ENCODE measurements at regions not wholly inside any gene's neighbourhood (a gene's known extent, or its start where the extent isn't known, plus 50 kb on each side); places are given as distances from the start of the nearest gene placed in this dataset.

GRCh38 chr10:3401491-3401938 is 228.9 kb upstream of the PITRM1 start:
- Mint-ChIP-seq H3K4me3 (no peak overlapping the region), H3K27me3 (peaks cover 3% of the 10 kb centered on the region), H3K9me3 (no peaks in the 10 kb centered on the region), H3K4me1 (no peaks in the 10 kb centered on the region), H3K27ac (no peak overlapping the region), H3K36me3 (ENCODE audit: low read depth) (no peaks in the 10 kb centered on the region)
- DNase-seq = no peak
- ChIA-PET POLR2A (no interaction called here), CTCF (interaction anchor here (1.4 to 1.6 kb wide), 2 partner anchors 18 to 28 kb away, joined by 3 read pairs; no protein-coding TSS in a partner anchor)

- ChIA-PET CTCF (interaction anchor here (0.7 to 1.6 kb wide), 2 partner anchors 29 to 1895 kb away, joined by 3 read pairs; no protein-coding TSS in a partner anchor), POLR2A (no interaction called here)
- H3K4me1 Mint-ChIP-seq = no peaks in the 10 kb centered on the region
- peaks cover 3% of the 10 kb centered on the region for H3K27me3 Mint-ChIP-seq
- H3K36me3 Mint-ChIP-seq (ENCODE audit: low read depth) = no peaks in the 10 kb centered on the region
- H3K4me3 Mint-ChIP-seq = no peak overlapping the region
- no peak for DNase-seq
- no peak overlapping the region for H3K27ac Mint-ChIP-seq
- no peaks in the 10 kb centered on the region for H3K9me3 Mint-ChIP-seq
Observed at GRCh38 chr10:3400348-3400747, 227.8 kb upstream of the PITRM1 start.

- Mint-ChIP-seq H3K27ac (no peak overlapping the region), H3K27me3 (peaks cover 3% of the 10 kb centered on the region), H3K9me3 (no peaks in the 10 kb centered on the region), H3K36me3 (ENCODE audit: low read depth) (no peaks in the 10 kb centered on the region), H3K4me1 (no peaks in the 10 kb centered on the region), H3K4me3 (no peak overlapping the region)
- no peak for DNase-seq
- ChIA-PET POLR2A (no interaction called here), CTCF (no interaction called here)
Observed at GRCh38 chr10:3399756-3400155, 227.2 kb upstream of the PITRM1 start.

GRCh38 chr10:3398825-3399646 is 226.5 kb upstream of the PITRM1 start:
- ChIA-PET POLR2A (no interaction called here), CTCF (no interaction called here)
- no peaks in the 10 kb centered on the region for H3K9me3 Mint-ChIP-seq
- no peak for DNase-seq
- H3K4me3 Mint-ChIP-seq = no peak overlapping the region
- no peak overlapping the region for H3K27ac Mint-ChIP-seq
- H3K36me3 Mint-ChIP-seq (ENCODE audit: low read depth) = no peaks in the 10 kb centered on the region
- H3K4me1 Mint-ChIP-seq = no peaks in the 10 kb centered on the region
- peaks cover 3% of the 10 kb centered on the region for H3K27me3 Mint-ChIP-seq

- no peak overlapping the region for H3K27ac Mint-ChIP-seq
- ChIA-PET CTCF (no interaction called here), POLR2A (no interaction called here)
- H3K36me3 Mint-ChIP-seq (ENCODE audit: low read depth) = no peaks in the 10 kb centered on the region
- DNase-seq = no peak
- H3K4me1 Mint-ChIP-seq = no peaks in the 10 kb centered on the region
- no peaks in the 10 kb centered on the region for H3K9me3 Mint-ChIP-seq
- H3K4me3 Mint-ChIP-seq = no peak overlapping the region
- H3K27me3 Mint-ChIP-seq = peaks cover 3% of the 10 kb centered on the region
Observed at GRCh38 chr10:3397846-3398245, 225.3 kb upstream of the PITRM1 start.

- POLR2A ChIA-PET = no interaction called here
Observed at GRCh38 chr10:3397231-3397630, 224.6 kb upstream of the PITRM1 start.

GRCh38 chr10:3396116-3396515 is 223.5 kb upstream of the PITRM1 start:
- H3K9me3 Mint-ChIP-seq = no peaks in the 10 kb centered on the region
- H3K27me3 Mint-ChIP-seq = peaks cover 3% of the 10 kb centered on the region
- ChIA-PET POLR2A (no interaction called here), CTCF (interaction anchor here (0.6 kb wide), 1 partner anchor 453 kb away, joined by 3 read pairs; no protein-coding TSS in a partner anchor)
- no peaks in the 10 kb centered on the region for H3K4me1 Mint-ChIP-seq
- no peak overlapping the region for H3K4me3 Mint-ChIP-seq
- no peaks in the 10 kb centered on the region for H3K36me3 Mint-ChIP-seq (ENCODE audit: low read depth)
- no peak overlapping the region for H3K27ac Mint-ChIP-seq
- no peak for DNase-seq

More at GRCh38 chr10:3397231-3397630, 224.6 kb upstream of the PITRM1 start:
- Mint-ChIP-seq H3K4me3 (no peak overlapping the region), H3K4me1 (no peaks in the 10 kb centered on the region), H3K9me3 (no peaks in the 10 kb centered on the region), H3K27ac (no peak overlapping the region), H3K36me3 (ENCODE audit: low read depth) (no peaks in the 10 kb centered on the region), H3K27me3 (peaks cover 3% of the 10 kb centered on the region)
- DNase-seq = no peak
- CTCF ChIA-PET = no interaction called here

GRCh38 chr10:3395458-3395861 is 222.9 kb upstream of the PITRM1 start:
- Mint-ChIP-seq H3K9me3 (no peaks in the 10 kb centered on the region), H3K27me3 (peaks cover 3% of the 10 kb centered on the region), H3K4me1 (no peaks in the 10 kb centered on the region), H3K4me3 (no peak overlapping the region), H3K36me3 (ENCODE audit: low read depth) (no peaks in the 10 kb centered on the region), H3K27ac (no peak overlapping the region)
- POLR2A ChIA-PET = no interaction called here
- CTCF ChIA-PET = no interaction called here
- no peak for DNase-seq

GRCh38 chr10:3395041-3395440 is 222.5 kb upstream of the PITRM1 start:
- DNase-seq = no peak
- H3K27me3 Mint-ChIP-seq = peaks cover 3% of the 10 kb centered on the region
- ChIA-PET CTCF (no interaction called here), POLR2A (no interaction called here)
- H3K27ac Mint-ChIP-seq = no peak overlapping the region
- no peak overlapping the region for H3K4me3 Mint-ChIP-seq
- no peaks in the 10 kb centered on the region for H3K9me3 Mint-ChIP-seq
- H3K36me3 Mint-ChIP-seq (ENCODE audit: low read depth) = no peaks in the 10 kb centered on the region
- no peaks in the 10 kb centered on the region for H3K4me1 Mint-ChIP-seq

- no peak overlapping the region for H3K4me3 Mint-ChIP-seq
- no peaks in the 10 kb centered on the region for H3K36me3 Mint-ChIP-seq (ENCODE audit: low read depth)
- no peak for DNase-seq
- H3K9me3 Mint-ChIP-seq = no peaks in the 10 kb centered on the region
- POLR2A ChIA-PET = no interaction called here
- H3K27me3 Mint-ChIP-seq = peaks cover 3% of the 10 kb centered on the region
- no peak overlapping the region for H3K27ac Mint-ChIP-seq
- no peaks in the 10 kb centered on the region for H3K4me1 Mint-ChIP-seq
- CTCF ChIA-PET = no interaction called here
Observed at GRCh38 chr10:3393958-3394357, 221.4 kb upstream of the PITRM1 start.

- H3K4me1 Mint-ChIP-seq = no peaks in the 10 kb centered on the region
- H3K27me3 Mint-ChIP-seq = peaks cover 5% of the 10 kb centered on the region
- ChIA-PET POLR2A (interaction anchor here (0.7 kb wide), 1 partner anchor 616 kb away, joined by 4 read pairs; no protein-coding TSS in a partner anchor), CTCF (no interaction called here)
- H3K36me3 Mint-ChIP-seq (ENCODE audit: low read depth) = no peaks in the 10 kb centered on the region
- DNase-seq = no peak
- no peak overlapping the region for H3K27ac Mint-ChIP-seq
- H3K4me3 Mint-ChIP-seq = no peak overlapping the region
- peaks cover 1% of the 10 kb centered on the region for H3K9me3 Mint-ChIP-seq
Observed at GRCh38 chr10:3391657-3392056, 219.1 kb upstream of the PITRM1 start.

GRCh38 chr10:3389130-3389529 is 216.5 kb upstream of the PITRM1 start:
- H3K4me1 Mint-ChIP-seq = no peaks in the 10 kb centered on the region
- ChIA-PET POLR2A (interaction anchor here (0.7 kb wide), 1 partner anchor 519 kb away, joined by 3 read pairs; no protein-coding TSS in a partner anchor), CTCF (no interaction called here)
- DNase-seq = no peak
- H3K9me3 Mint-ChIP-seq = peaks cover 16% of the 10 kb centered on the region
- H3K36me3 Mint-ChIP-seq (ENCODE audit: low read depth) = no peaks in the 10 kb centered on the region
- H3K27ac Mint-ChIP-seq = no peak overlapping the region
- H3K4me3 Mint-ChIP-seq = no peak overlapping the region
- peaks cover 5% of the 10 kb centered on the region for H3K27me3 Mint-ChIP-seq

- peaks cover 3% of the 10 kb centered on the region for H3K27me3 Mint-ChIP-seq
- H3K4me1 Mint-ChIP-seq = no peaks in the 10 kb centered on the region
- CTCF ChIA-PET = interaction anchor here (1.4 kb wide), 1 partner anchor 16 kb away, joined by 3 read pairs; no protein-coding TSS in a partner anchor
- peaks cover 16% of the 10 kb centered on the region for H3K9me3 Mint-ChIP-seq
- H3K36me3 Mint-ChIP-seq (ENCODE audit: low read depth) = no peaks in the 10 kb centered on the region
- H3K27ac Mint-ChIP-seq = no peak overlapping the region
- DNase-seq = no peak
- no peak overlapping the region for H3K4me3 Mint-ChIP-seq
- POLR2A ChIA-PET = no interaction called here
Observed at GRCh38 chr10:3385487-3385886, 212.9 kb upstream of the PITRM1 start.

GRCh38 chr10:3382092-3382491 is 209.5 kb upstream of the PITRM1 start:
- Mint-ChIP-seq H3K4me1 (no peaks in the 10 kb centered on the region), H3K27me3 (peaks cover 1% of the 10 kb centered on the region), H3K27ac (no peak overlapping the region), H3K4me3 (no peak overlapping the region), H3K9me3 (peaks cover 16% of the 10 kb centered on the region), H3K36me3 (ENCODE audit: low read depth) (no peaks in the 10 kb centered on the region)
- DNase-seq = no peak
- ChIA-PET CTCF (no interaction called here), POLR2A (no interaction called here)
